Activated CD4-positive, alpha-beta T cell treated with anti-CD3 and anti-CD28 coated beads, Interleukin-2, amount 50 U/mL, for 4 hours (primary cell): ENCODE measurements at regions not wholly inside any gene's neighbourhood (a gene's known extent, or its start where the extent isn't known, plus 50 kb on each side); places are given as distances from the start of the nearest gene placed in this dataset.

Experiments used
- DNase-seq, 2 experiments: peaks; one replicate each; pipeline ENCODE4 v3.0.0-alpha.2; 2020

DNA sequence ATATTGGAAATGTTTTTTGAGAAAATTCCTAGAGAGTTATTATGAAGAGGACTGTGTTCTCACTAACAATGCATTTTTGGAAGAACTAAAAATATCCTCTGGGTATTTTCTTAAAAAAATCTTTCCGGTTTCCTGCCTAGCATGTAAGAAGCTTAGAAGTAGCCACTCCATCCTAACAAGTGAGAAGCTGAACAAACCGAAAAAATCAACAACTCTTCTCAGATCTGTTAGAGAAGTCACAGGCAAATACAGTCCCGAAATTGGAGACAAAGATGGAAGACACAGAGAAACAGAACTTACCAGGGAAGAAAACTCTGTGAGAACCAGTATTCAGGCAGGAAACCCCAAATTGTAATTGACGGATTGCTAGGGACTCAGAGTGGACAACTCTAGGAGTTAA, 173.0 kb downstream of the KLF12 start:
- no peak for DNase-seq

DNA sequence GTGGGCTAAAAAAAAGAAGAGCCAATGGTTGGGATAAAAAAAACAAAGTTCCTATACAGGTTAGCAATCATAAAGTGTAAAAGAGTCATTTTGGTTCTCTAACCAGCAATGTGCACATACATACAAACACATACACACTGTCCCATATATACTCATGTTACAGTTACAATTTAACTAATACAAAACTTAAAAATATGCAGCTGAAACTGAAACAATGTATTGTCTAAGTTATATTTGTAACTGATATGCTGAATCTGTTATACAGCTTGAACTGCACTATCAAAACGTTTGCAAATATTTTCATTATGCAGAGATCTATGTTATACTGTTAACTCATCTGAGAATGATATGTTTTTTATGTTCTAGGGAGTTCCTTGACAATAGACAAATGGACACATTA, 173.7 kb downstream of the KLF12 start:
- DNase-seq: no peak

DNA sequence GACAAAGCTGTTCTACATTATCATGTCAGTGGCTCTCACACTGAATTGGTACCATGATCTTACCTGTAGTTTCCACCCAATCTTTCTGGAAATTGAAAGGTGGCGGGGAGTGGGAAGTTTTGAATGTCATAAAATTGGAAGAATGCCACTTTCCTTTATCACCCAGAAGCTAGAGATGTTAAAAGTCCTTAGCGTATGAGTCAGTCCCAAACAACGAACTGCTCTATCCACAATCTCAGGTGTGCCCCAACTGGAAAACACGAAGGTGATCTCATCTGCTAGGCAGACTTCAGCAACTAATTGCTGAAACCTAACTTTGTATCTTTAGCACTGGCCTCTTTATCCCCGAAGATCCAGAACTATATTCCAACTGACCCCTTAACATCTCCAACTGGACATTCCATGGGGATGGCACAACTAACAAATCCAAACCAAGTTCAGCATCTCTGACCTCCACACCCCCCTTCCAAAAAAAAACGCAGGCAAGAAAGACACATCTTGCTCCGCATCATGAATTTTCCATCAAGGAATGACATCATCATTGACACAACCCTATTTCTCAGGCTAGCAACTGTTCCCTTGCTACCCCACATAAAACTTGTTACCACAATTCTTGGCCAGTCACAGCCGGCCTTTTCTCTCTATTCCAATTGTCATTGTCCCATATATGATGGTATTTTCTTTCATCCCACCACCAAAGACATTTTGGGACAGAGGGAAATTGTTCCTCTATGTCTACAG, 175.4 kb downstream of the KLF12 start:
- no peak for DNase-seq

DNA sequence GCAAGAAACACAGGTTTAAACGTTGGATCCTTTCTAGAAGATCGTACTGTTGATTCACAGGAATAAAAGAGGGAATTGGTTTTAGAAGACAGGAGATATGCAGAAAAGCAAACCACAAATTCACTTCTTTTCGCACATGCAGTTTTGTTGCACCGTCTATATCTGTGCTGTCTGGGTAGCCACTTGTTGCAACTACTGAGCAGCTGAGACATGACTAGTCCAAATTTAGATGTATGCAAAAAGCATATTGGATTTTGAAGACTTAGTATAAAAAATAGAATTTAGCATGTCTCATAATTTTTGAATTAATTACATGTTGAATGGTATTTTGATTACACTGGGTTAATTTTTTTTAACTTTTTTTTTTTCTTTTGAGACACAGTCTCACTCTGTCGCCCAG, 176.3 kb downstream of the KLF12 start:
- no peak for DNase-seq

DNA sequence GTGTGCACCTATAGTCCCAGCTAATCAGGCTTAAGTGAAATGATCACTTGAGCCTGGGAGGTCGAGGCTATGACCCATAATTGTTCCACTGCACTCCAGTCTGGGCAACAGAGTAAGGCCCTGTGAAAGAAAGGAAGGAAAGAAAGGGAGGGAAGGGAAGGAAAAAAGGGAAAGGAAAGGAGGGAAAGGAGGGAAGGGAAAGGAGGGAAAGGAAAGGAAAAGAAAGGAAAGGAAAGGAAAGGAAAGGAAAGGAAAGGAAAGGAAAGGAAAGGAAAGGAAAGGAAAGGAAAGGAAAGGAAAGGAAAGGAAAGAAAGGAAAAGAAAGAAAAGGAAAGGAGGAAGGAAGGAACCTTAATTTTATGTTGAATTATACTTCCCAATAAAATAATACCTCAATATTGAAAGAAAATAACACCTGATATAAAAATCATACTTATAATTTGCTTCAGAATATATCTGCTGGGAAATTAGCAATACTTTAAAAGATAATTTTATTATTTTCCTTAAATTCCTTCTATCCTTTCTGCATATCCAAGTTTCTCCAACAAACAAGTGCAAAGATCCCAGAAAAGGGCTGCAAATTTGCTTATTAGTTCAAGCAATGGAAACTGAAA, 177.3 kb downstream of the KLF12 start:
- DNase-seq: no peak

DNA sequence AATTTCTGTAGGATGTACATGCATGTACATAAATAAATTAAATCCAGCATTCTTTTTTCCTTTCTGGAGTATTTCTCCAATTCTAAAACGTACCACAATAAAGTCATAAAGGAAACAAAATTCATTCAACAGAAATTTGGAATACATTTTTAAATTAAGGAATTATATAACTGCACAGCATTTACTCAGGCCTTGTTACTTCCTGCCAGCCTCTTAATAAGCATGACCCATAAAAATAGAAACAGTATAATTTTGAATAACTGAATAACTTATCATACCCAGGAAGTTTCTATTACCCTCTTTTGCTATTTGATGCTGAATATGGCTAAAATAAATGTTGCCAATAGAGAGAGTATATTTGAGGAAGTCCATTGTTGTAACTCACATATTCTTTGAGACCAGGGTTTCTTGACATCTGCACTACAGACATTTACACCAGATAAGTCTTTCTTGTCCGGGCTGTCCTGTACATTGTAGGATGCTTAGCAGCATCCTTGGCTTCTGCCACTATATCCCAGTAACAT, 178.2 kb downstream of the KLF12 start:
- no peak for DNase-seq

DNA sequence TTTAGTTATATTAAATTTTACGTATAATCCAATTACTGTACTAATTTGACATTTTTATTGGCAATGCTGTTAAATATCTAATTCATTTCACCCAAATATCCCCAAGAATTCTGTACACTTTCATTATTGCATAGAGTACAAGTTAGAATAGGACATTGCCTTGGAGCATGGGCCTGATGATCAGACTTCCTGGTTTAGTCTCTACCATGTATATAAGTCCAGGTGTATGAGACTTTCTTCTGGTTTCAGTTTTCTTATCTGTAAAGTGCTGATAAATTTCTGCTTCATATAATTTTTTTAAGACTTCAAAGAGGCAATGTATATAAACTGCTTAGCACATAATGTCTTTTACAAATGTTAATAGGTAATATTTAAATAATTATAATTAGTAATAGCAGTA, 179.4 kb downstream of the KLF12 start:
- no peak for DNase-seq

GRCh38 chr13:73952648-73953047, 181.6 kb downstream of the KLF12 start:
- no peak for DNase-seq

- DNase-seq: no peak
Observed at GRCh38 chr13:73948848-73949529, 185.2 kb downstream of the KLF12 start.

DNA sequence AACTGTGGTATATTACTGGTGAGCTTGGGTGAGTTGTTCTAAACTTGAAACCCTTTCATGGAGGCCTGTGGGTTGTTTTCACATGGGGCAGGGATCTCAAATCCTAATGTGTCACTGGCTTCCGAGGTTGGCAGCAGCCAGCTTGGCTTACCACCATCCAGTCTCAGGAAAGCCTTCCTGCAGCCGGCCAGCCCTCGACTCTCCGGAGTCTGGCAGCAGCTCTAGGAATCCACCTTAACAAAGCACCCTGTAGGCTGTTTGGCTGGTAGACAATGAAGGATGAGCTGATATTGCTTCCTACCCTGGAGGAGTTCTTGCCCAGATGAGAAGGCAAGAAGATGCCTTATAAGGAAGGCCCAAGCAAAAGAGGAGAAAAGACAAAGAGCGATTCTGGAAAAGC, 188.3 kb downstream of the KLF12 start:
- no peak for DNase-seq

- DNase-seq: no peak
Observed at GRCh38 chr13:73945382-73945781, 188.8 kb downstream of the KLF12 start.

DNA sequence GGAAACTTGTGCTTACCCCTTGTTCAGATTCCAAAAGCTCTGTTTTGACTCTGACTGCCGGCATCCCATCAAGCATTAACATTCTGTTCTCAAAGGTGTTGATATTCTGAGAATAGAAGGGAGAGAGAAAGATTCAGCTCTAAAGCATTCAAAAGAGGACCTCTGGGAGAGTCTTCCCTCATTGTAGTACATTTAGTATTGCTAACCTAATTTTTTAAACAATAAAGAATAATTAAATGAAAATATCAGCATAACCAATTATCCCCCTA, 190.3 kb downstream of the KLF12 start:
- no peak for DNase-seq

- DNase-seq: no peak
Observed at GRCh38 chr13:73943137-73943964, 190.9 kb downstream of the KLF12 start.

DNA sequence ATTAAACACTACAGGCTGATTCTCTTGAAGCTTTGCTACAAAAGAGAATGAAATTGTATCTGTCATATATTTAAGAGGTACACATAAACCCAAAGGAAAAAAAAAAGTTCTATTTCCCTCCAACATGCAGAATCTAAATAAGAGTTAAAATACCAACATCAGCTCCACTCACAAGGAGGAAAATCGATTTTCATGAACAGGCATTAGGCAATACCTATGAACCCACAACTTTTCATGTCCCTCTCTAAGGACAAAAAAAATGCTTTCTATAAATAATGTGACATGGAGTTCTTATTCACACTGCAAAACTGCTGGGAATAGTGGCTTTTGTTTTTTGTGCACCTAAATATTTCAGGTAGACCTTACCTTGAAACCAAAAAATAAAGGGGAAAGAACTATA, 192.5 kb downstream of the KLF12 start:
- DNase-seq: no peak

DNA sequence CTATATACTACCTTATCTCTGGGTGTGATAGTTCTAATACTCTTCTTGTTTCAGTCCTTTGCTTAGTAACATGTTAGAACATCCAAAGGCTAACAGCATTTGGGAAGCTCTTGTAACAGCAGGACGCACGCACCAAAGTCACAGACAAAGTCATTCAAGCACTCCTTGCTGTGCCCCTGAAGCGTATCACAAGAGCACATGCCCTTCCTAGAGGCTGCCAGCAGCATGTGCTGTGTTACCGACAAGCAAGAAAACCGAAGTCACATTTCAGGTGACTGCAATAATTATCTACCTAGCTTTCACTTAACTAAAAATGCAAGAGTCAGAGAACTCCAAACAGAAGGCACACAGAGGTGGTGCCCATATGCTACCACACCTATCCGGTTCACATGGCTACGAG, 194.1 kb downstream of the KLF12 start:
- DNase-seq: no peak

DNA sequence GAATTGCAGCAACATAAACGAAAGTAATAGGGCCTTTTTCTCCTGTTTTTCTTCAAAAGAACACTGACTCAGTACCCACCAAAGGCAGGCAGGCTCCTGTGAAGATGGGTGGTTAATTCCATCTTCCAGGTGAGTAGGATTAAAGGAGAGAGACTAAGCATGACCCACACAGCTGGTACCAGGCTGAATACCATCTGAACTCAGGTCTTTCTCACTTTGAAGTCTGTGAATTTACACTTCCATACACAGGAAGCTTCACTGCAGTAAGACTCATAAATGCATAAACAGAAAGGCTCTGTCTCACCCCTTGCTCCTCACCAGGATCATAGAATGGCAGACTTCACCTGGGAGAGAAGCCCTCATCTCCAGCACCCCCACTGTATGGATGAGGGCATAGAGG, 194.6 kb downstream of the KLF12 start:
- DNase-seq: no peak

- DNase-seq: no peak
Observed at GRCh38 chr13:73939071-73939380, 195.2 kb downstream of the KLF12 start.

DNA sequence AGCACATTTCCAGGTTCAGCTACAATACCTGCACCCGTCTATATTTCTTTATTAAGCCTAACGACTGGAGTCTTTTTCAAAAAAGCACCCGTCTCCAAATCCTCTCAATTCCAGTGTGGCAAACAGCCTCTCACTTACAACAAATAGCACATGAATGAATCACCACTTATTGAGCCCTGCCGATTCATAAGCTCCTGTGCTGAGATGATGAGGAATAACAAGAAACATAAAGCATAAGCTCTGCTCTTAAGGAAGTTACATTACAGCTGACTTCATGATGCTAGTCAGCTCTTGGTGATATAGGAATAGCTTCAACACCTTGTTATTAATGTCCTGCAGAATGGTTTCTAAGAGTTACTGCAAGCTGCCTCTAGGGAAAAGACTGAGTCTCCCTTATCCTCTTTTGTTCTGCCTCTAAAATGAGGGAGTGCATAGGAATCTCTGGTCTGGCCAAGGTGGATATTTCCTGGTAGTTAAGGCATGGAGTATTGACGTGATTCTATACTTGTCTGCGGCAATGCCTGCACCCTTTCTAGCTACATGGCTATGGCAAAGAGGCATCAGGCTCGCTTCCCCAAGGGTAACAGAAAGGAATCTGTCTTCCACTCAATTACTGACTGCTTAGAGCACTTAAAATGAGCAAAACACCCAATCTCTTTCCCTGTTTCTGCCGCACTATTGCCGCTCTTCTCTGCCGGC, 195.7 kb downstream of the KLF12 start:
- DNase-seq: no peak

DNA sequence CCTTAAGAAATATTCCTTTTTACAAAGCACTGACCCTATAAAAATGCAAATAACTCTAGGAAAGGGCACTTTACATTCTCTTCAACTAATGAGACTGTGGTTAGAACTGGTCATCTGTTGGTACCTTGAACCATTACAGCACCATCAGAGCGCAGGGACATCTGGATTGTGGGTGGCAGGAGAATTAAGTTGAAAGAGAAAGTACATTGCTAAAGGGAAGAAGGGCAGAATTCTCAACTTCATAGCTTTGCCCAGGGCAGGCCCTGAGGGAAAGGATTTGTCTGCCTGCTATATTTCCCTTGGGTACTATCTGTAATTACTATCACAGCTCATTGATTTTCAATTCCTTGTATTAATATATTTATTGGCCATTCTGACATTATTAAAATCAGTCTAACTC, 196.8 kb downstream of the KLF12 start:
- no peak for DNase-seq

GRCh38 chr13:73935991-73936390, 198.2 kb downstream of the KLF12 start:
- DNase-seq: no peak

GRCh38 chr13:73934771-73935170, 199.4 kb downstream of the KLF12 start:
- no peak for DNase-seq

DNA sequence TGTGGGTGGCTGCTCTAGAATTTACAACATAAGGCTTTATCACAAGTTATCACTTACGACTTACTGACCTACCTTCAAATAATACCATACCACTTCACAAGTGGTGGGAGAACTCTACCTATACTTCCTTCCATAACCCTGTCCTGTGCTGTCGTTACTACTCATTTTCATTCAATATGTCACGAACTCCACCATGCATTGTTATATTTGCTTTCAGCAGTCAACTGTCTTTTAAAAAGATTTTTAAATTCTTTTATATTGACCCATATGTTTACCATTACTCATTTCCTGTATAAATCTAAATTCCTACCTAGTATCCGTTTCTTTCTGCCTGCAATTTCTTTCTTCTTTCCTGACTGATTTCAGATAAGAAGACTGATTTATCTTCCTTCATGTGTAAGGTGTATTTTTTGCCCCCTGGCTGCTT, 200.0 kb downstream of the KLF12 start:
- no peak for DNase-seq

DNA sequence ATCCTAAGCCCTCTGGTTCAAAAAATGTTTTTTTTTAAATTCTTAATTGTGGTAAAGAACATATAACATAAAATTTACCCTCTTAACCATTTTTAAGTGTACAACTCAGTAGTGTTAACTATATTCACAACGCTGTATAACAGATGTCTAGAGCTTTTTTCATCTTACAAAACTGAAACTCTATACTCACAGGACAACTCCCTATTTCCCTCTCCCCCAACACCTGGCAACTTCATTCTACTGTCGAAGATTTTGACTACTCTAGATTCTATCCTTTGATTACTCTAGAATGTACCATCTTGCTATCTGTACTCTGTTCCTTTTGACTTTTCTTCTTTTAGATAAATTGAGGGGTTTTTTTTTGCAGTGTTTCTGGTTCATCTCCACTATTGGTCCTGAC, 200.4 kb downstream of the KLF12 start:
- DNase-seq: no peak
